HG03565 (cell line): ENCODE measurements at regions not wholly inside any gene's neighbourhood (a gene's known extent, or its start where the extent isn't known, plus 50 kb on each side); places are given as distances from the start of the nearest gene placed in this dataset.
"Not testable (repeated sequence)": the region's sequence is repeated elsewhere in the genome, so short reads cannot be mapped to it uniquely, and the experiment has no call there.

Source experiments
- ATAC-seq: cut with Tn5 transposase; IDR thresholded peaks from one replicate; pipeline ENCODE4 v1.9.1; 2021; ENCODE audit warnings: mild to moderate bottlenecking, moderate library complexity; ENCODE audit not compliant: unreplicated experiment

- no peak for ATAC-seq
Observed at GRCh38 chr2:53543083-53543482, 224.5 kb upstream of the CHAC2 start.

- ATAC-seq: no peak
Observed at GRCh38 chr2:53536583-53537361, 230.8 kb upstream of the CHAC2 start.

GRCh38 chr2:53535234-53535840 is 232.3 kb upstream of the CHAC2 start:
- ATAC-seq: no peak

- ATAC-seq: no peak
Observed at GRCh38 chr2:53530126-53530525, 237.5 kb upstream of the CHAC2 start.

GRCh38 chr2:53527056-53527455 is 240.5 kb upstream of the CHAC2 start:
- no peak for ATAC-seq

GRCh38 chr2:53519918-53520841 is 247.4 kb upstream of the CHAC2 start:
- ATAC-seq: no peak

GRCh38 chr2:53517406-53517805 is 250.2 kb upstream of the CHAC2 start:
- no peak for ATAC-seq

GRCh38 chr2:53516650-53517049 is 251.0 kb upstream of the CHAC2 start:
- no peak for ATAC-seq

GRCh38 chr2:53515435-53516332 is 251.9 kb upstream of the CHAC2 start:
- no peak for ATAC-seq

GRCh38 chr2:53513167-53513666 is 254.4 kb upstream of the CHAC2 start:
- no peak for ATAC-seq

- ATAC-seq: no peak
Observed at GRCh38 chr2:53512071-53512826, 255.4 kb upstream of the CHAC2 start.

- ATAC-seq: no peak
Observed at GRCh38 chr2:53511549-53511948, 256.1 kb upstream of the CHAC2 start.

- no peak for ATAC-seq
Observed at GRCh38 chr2:53510401-53510800, 257.2 kb upstream of the CHAC2 start.

- ATAC-seq: no peak
Observed at GRCh38 chr2:53509831-53510388, 257.7 kb upstream of the CHAC2 start.

- no peak for ATAC-seq
Observed at GRCh38 chr2:53508667-53509066, 258.9 kb upstream of the CHAC2 start.

GRCh38 chr2:53507070-53507469 is 260.5 kb upstream of the CHAC2 start:
- not testable (repeated sequence) for ATAC-seq

- no peak for ATAC-seq
Observed at GRCh38 chr2:53505826-53506225, 261.8 kb upstream of the CHAC2 start.

GRCh38 chr2:53504507-53504906 is 263.1 kb upstream of the CHAC2 start:
- ATAC-seq: no peak

- ATAC-seq: no peak
Observed at GRCh38 chr2:53500181-53500580, 267.4 kb upstream of the CHAC2 start.
